WI38 (cell line): ENCODE measurements at regions not wholly inside any gene's neighbourhood (a gene's known extent, or its start where the extent isn't known, plus 50 kb on each side); places are given as distances from the start of the nearest gene placed in this dataset.

Source experiments
- H3K4me3 ChIP-seq: 2 replicates; pipeline ENCODE4 v1.5.1; 2011; ENCODE audit warnings: low read depth, mild to moderate bottlenecking, control low read depth, low read length
- TF ChIP-seq, protein P1 (sequence below): IDR thresholded peaks from 2 replicates; pipeline ENCODE4 v1.5.1; 2012; ENCODE audit warnings: low read depth, mild to moderate bottlenecking, control low read depth, low read length

DNA sequence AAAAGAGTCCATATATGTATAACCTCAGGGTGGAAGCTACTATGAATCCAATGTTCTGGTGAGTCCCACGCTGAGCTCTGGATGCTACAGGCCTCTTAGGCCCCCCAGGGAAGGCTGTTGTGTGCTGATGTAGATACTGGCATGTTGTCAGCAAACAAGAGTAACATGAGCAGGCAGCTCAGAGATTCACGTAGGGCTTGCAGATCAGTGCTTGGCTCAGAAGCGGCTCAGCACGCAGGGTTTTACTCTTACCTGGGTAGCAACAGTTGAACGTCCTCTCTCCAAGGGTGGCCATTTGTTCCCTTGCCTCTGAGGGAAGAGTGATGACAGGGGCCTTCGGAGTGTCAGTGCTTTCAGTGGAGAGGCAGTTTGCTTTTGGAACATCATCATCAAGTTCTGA lies 93.4 kb downstream of the ZFP64 start:
- no peak overlapping the region for H3K4me3 ChIP-seq
- TF ChIP-seq, protein P1, sequence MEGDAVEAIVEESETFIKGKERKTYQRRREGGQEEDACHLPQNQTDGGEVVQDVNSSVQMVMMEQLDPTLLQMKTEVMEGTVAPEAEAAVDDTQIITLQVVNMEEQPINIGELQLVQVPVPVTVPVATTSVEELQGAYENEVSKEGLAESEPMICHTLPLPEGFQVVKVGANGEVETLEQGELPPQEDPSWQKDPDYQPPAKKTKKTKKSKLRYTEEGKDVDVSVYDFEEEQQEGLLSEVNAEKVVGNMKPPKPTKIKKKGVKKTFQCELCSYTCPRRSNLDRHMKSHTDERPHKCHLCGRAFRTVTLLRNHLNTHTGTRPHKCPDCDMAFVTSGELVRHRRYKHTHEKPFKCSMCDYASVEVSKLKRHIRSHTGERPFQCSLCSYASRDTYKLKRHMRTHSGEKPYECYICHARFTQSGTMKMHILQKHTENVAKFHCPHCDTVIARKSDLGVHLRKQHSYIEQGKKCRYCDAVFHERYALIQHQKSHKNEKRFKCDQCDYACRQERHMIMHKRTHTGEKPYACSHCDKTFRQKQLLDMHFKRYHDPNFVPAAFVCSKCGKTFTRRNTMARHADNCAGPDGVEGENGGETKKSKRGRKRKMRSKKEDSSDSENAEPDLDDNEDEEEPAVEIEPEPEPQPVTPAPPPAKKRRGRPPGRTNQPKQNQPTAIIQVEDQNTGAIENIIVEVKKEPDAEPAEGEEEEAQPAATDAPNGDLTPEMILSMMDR, result no peak

DNA sequence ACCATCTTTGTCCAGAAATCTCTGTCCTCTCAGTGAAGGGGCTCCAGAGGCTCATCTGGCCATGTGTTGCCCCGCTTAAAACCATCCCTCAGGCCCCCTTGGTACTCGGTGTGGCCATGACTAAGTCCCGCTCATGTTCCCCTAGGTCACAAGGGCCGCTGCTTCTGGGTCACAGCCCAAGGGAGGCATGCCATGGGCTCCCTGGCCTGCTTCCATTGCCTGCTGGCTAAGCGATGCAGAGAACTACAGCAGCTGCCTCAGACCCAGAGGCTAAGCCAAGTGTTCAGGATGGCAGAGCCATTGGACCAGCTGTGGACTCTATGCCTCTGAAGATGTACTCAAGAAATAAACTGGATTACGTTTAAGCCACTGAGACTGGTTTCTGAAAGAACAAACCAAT lies 95.5 kb downstream of the ZFP64 start:
- TF ChIP-seq, protein P1, result no peak
- no peak overlapping the region for H3K4me3 ChIP-seq

DNA sequence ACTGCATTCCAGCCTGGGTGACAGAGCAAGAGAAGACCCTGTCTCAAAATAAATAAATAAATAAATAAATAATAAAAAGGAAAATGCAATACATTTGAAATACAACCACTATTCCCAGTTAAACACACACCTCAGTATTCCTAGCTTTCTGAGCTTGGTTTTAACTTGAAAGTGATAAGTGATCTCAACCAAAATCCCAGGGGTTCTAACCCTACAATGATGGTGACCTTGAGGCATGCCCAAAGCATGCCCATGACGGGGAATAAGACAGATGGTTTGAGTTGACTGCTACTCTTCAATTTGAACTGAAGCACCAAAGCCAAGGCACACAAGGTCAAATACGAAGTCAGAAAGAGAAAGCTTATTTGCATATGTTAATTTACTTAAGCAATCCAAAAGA lies 96.9 kb downstream of the ZFP64 start:
- TF ChIP-seq, protein P1, result no peak
- no peak overlapping the region for H3K4me3 ChIP-seq

DNA sequence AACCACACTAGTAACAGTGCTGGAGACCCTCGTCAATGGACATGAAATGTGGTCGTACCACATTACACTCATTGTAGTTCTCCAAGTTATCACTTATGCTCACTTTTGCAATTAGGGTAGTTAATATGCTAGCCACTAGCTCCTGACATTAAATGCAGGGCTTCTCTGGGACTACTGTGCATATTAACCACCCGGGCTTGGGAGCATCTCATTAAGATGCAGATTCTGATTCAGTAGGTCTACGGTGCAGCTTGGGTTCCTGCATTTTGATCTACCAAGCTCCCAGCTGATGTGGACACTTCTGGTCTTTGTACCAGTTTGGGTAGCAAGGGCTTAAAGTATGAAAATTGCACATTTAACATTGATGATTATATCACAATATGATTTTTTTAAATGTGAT lies 98.0 kb downstream of the ZFP64 start:
- TF ChIP-seq, protein P1, result no peak
- H3K4me3 ChIP-seq, result no peak overlapping the region

DNA sequence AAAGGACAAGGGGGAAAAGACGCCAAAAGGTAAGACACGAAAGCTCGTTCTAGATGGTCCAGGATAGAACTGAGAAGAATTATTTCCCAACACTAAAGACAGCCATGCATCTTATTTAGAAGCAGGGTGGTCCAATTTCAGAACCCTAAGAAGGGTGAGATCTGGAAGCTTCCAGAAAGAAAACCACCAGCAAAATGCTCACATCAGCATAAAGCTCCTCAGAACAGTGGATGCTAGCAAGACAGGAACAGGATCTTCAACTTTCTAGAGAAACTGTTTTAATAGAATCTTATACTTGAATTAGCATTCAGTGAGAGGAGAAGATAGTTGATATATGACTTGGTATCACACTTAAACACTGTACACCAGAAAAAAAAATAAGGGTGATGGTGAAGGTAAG lies 101.5 kb downstream of the ZFP64 start:
- TF ChIP-seq, protein P1, result no peak
- H3K4me3 ChIP-seq, result no peak overlapping the region

DNA sequence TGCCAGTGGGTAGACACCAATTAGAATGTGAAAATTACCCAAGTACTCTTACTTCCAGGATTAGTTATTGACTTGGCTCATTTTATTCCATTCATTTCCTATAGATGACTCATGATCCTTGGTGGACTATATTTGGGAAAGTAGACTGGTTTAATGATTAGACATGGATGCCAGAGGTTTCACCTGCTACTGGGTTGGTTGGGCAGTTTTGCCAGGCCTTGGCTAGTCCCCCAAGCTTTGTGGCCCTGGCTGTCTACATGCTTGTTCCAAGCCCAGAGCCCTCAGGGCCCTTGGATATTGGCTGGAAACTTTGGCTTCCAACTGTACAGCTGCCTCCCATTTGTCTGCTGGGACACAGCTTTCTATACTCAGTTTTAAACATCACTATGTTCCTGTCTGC lies 104.1 kb downstream of the ZFP64 start:
- H3K4me3 ChIP-seq, result no peak overlapping the region
- TF ChIP-seq, protein P1, result no peak

DNA sequence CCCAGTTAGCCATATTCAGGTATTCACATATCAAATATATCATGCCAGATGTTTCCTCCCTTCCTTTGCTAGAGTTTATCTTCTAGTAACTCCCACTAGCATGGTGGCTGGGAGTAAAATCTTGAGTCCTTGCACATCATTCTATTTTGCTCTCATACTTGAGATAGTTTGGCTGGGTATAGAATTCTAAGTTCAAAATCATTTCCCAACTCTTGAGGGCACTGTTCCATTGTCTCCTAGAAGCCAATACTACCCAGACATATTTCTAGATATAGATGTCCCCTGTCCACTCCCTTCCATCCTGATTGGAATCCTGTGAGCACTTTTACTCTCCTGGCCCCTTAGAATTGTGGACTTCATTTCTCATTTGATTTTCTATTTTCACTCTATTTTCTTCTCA lies 104.7 kb downstream of the ZFP64 start:
- H3K4me3 ChIP-seq, result no peak overlapping the region
- TF ChIP-seq, protein P1, result no peak

DNA sequence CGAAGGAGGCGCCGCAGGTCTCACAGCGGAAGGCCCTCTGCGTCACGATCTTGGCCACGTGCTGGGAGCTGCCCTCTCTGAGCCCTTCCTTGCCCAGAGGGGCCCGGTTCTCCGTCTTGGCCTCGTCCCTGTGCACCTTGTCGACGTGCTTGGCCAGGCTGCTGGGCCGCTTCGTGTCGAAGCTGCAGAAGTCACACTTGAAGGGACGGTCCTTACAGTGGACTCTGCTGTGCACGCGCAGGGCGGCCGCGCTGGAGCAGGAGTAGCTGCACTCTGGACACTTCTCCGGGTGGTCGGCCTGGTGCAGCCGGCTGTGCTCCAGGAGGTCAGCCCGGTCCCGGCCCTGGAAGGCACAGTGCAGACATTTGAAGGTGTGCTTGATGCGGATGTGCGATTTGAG lies 106.9 kb downstream of the ZFP64 start:
- TF ChIP-seq, protein P1, result no peak

More for the DNA sequence above, 106.9 kb downstream of the ZFP64 start:
- H3K4me3 ChIP-seq, result no peak overlapping the region
